ENCODE measurements at regions not wholly inside any gene's neighbourhood (a gene's known extent, or its start where the extent isn't known, plus 50 kb on each side); places are given as distances from the start of the nearest gene placed in this dataset.
"Not testable (repeated sequence)": the region's sequence is repeated elsewhere in the genome, so short reads cannot be mapped to it uniquely, and the experiment has no call there.

DNA sequence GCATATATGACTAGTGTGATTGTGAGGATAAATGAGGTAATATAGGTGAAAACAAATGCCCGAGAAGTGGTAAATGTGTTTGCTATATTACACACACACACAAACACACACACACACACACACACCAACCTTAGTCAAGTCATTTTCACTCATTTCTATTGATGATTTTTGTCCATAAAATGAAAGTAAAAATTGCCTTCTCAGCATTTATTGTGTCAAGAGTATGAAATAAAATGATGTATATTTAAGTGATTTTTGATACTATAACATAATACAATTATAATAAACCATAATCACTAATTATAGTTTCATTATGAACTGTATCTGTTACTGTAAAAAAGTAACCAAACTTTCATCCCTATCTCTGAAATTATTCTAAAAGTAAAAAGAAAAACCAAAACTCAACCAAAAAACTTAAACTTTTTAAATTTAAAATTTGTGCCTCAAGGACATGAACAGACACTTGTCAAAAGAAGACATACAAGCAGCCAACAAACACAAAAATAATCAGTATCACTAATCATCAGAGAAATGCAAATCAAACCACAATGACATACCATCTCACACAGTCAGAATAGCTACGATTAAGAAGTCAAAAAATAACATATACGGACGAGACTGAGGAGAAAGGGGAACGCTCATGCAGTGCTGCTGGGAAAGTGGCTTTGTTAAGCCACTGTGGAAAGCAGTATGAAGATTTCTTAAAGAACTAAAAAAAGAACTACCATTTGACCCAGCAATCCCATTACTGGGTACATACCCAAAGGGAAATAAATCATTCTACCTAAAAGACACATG, 601.0 kb downstream of the TMA16 start:
- no peak for DNase-seq (ENCODE audit: low spot score)

DNA sequence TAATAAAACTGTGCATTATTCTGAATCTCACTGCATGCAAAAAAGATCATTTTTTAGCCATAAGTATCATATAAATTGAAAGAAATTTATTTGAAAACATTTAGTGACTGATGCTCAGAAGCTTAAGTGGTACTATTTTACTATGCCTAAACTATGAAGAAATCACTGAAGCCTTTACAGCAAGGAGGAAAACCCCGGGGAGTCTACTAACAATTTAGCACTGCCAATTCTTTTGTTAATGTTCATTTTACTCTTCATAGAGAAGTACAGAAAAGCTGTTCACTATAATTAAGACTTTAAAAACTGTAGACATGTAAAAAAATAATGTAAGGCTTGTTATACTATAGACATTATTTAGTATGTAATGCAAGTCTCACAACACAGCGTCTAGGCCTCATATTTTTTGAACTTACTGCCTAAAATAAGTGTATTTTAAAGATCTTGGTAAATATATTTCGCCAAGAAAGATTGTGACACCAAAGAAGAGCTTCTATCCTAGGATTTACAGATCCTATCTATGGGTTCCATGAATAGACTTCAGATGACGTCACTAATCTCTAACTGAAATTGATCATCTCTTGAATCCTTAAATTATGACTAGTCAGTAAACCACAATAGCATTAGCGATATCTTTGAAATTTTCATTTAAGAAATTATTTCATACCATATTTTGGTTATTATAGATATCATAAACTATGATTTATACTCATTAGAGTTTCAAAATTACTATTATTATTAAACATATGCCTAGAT, 602.5 kb downstream of the TMA16 start:
- no peak for DNase-seq (ENCODE audit: low spot score)

- DNase-seq (ENCODE audit: low spot score), result not testable (repeated sequence)
These were observed 606.4 kb downstream of the TMA16 start for GRCh38 chr4:164100741-164101365.

- DNase-seq (ENCODE audit: low spot score), result no peak
These were observed 614.5 kb downstream of the TMA16 start for GRCh38 chr4:164108971-164109370.

DNA sequence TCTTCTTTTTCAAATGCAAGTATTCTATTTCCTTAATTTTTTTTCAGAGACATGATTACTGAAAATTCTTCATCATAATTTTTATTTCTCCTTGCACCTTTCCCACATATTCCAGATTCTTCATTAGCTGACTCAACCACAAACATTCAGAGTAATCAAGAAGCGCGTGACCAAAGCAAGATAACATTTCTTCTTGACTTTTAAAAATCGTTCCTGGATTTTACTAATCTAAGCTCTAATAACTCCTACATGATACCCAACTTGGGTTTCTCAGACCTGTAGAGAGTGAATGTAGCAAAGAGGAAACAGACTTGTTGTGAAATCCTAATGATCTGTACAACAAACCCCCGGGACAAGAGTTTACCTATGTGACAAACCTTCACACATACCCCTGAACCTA, 615.0 kb downstream of the TMA16 start:
- no peak for DNase-seq (ENCODE audit: low spot score)

- DNase-seq (ENCODE audit: low spot score), result no peak
These were observed 620.7 kb downstream of the TMA16 start for GRCh38 chr4:164115236-164115635.

DNA sequence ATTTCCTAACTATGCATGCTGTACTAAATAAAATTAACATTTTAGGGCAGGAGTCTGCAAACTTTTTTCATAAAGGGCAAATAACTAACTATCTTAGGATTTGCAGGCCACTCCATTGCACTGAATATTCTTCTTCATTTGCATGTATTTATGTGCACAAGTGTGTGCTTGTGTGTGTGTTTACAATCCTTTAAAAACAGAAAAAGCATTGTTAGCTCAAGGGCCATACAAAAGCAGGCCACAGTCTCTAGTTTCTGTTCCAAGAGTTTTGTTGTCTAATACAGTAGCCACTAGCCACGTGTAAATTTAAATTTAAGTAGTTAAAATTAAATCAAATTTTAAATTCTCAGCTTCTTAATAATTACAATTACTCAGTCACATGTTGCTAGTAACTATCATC, 621.8 kb downstream of the TMA16 start:
- no peak for DNase-seq (ENCODE audit: low spot score)

- DNase-seq (ENCODE audit: low spot score), result no peak
These were observed 619.5 kb upstream of the SMIM31 start for GRCh38 chr4:164134388-164134787.

- DNase-seq (ENCODE audit: low spot score), result no peak
These were observed 617.7 kb upstream of the SMIM31 start for GRCh38 chr4:164136180-164136616.

DNA sequence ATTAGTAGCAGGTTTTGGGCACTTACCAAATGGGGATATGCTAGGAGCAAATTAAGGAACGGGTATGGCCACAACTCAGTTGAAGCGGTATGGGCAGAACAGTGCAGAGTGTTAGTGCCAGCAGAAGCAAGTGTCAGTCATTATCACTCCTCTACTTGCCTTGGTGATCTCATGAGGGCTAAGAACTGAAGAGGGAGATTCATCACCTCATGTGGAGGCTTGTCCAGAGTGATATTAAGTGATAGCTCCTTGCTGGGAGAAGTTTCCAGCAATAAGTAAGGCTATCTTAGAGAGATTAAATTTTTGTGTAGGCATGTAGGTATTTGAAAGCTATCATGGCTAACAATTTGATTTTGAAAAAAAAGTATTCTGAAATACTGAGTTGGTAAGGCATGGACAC, 615.4 kb upstream of the SMIM31 start:
- no peak for DNase-seq (ENCODE audit: low spot score)

GRCh38 chr4:164139291-164139690, 614.6 kb upstream of the SMIM31 start:
- DNase-seq (ENCODE audit: low spot score), result no peak

- DNase-seq (ENCODE audit: low spot score), result not testable (repeated sequence)
These were observed 612.1 kb upstream of the SMIM31 start for GRCh38 chr4:164141755-164142375.

GRCh38 chr4:164154416-164154815, 599.5 kb upstream of the SMIM31 start:
- no peak for DNase-seq (ENCODE audit: low spot score)

DNA sequence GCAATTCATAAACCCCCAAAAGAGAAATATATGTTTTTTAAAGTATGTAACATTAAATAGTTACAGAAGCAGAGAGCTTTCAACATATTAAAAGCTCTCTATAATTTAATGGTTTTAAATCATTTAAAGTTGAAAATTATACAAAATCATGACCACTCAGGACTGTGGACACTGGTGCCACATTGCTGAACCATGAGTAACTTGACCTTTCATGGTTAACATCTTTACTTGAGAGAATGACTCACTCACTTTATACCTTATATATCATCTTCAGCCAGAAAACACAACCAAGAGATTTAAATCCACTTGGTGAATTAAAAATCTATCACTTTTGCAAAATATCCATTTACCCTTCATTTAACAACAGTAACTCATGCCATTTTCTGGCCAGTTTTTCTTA, 584.3 kb upstream of the SMIM31 start:
- DNase-seq (ENCODE audit: low spot score), result no peak

- no peak for DNase-seq (ENCODE audit: low spot score)
These were observed 576.8 kb upstream of the SMIM31 start for GRCh38 chr4:164177153-164177552.

GRCh38 chr4:164177753-164178152, 576.2 kb upstream of the SMIM31 start:
- no peak for DNase-seq (ENCODE audit: low spot score)

- DNase-seq (ENCODE audit: low spot score), result no peak
These were observed 565.7 kb upstream of the SMIM31 start for GRCh38 chr4:164188236-164188635.

GRCh38 chr4:164192844-164193243, 561.1 kb upstream of the SMIM31 start:
- no peak for DNase-seq (ENCODE audit: low spot score)

- no peak for DNase-seq (ENCODE audit: low spot score)
These were observed 560.3 kb upstream of the SMIM31 start for GRCh38 chr4:164193676-164194075.

GRCh38 chr4:164197556-164197955, 556.4 kb upstream of the SMIM31 start:
- no peak for DNase-seq (ENCODE audit: low spot score)

- no peak for DNase-seq (ENCODE audit: low spot score)
These were observed 550.5 kb upstream of the SMIM31 start for GRCh38 chr4:164203476-164203875.

- DNase-seq (ENCODE audit: low spot score), result no peak
These were observed 549.5 kb upstream of the SMIM31 start for GRCh38 chr4:164204434-164204833.

DNA sequence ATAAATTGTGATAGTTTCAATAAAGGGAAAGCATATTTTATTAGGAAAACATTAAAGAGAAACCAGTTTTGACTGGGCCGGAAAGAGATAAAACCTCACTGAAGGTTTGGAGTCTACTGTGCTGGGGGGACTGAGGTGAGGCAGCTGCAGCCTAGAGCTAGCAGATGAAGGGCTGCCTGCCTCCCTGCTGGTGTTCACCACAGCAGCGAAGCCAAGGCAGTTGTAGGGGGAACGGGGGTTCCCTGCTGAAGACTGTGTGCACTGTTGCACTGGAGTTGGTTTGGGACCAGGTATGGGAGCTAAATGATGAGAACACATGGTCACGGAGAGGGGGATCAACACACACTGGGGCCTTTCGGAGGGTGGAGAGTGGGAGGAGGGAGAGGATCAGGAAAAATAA, 546.5 kb upstream of the SMIM31 start:
- DNase-seq (ENCODE audit: low spot score), result no peak
